G401 (cell line): ENCODE measurements at regions not wholly inside any gene's neighbourhood (a gene's known extent, or its start where the extent isn't known, plus 50 kb on each side); places are given as distances from the start of the nearest gene placed in this dataset.
A peak's percentile ranks its signal among the peaks of the same experiment; 100 is the strongest.

ENCODE experiments used
- DNase-seq: peaks from one replicate; pipeline ENCODE4 v3.0.0-alpha.2; 2015; ENCODE audit warnings: low spot score
- in situ Hi-C: cut with HindIII; loops from 2 replicates; pipeline ENCODE4 v1.10.0; 2016; ENCODE audit warnings: low sequenced_read_pairs, mixed read lengths

DNA sequence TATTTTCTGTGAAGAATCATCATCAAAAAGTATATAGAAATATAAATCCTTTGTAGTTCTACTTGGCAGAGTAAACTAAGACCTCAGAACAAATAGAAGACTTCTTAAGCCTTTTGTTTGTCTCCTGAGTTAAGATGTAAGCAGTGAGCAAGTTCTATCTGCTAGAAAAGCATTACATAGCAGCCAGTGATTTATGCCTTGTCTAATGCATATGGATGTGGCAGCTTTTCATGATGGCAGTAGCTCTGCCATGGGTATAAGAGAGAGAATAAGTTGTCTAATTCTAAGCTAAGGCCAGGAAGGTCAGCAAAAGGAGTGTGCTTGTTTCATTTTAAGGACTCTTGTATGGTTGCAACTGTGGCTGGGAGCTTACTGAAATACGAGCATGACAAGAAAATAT, 920.2 kb downstream of the GRIK2 start:
- DNase-seq = no peak
- in situ Hi-C loops = no loop called here

DNA sequence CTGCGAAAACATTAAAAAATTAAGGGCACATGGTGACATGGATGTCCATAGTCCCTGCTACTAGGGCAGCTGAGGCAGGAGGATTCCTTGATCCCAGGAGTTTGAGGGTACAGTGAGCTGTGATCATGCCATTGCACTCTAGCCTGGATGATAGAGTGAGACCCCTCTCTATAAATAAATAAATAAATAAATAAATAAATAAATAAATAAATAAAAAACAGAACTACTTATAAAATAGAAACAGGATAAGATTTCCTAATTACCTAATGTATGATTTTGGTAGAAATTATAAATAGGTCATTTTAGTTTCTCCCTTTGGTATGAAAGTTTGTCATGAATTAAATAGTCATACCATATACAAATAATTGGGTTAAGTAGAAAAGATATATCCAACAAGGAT, 916.2 kb downstream of the GRIK2 start:
- DNase-seq = no peak
- in situ Hi-C loops = no loop called here

- no peak for DNase-seq
- in situ Hi-C loops = no loop called here
Observed at GRCh38 chr6:102300350-102300749, 906.8 kb downstream of the GRIK2 start.

- peak; percentile 68 for DNase-seq
- in situ Hi-C loops = no loop called here
Observed at GRCh38 chr6:102298051-102298450, 904.5 kb downstream of the GRIK2 start.
